HCT116 (cell line): ENCODE measurements at regions not wholly inside any gene's neighbourhood (a gene's known extent, or its start where the extent isn't known, plus 50 kb on each side); places are given as distances from the start of the nearest gene placed in this dataset.

Experiments used
- ATAC-seq: fragments of 200-7000 bp; cut with Tn5 transposase; 2 replicates; pipeline ENCODE4 v1.9.1; 2020; ENCODE audit warnings: mild to moderate bottlenecking, moderate library complexity
- BruUV-seq: library from RNA; stranded (reverse); fragments of 400-500 nt; replicated peaks from 2 replicates; lab custom pipeline; 2021; lab: Mats Ljungman, UMichigan
- CTCF ChIA-PET: fragments of 300-600 bp; sonication (Branson Sonifier 250); formaldehyde crosslinking; loops from one replicate; lab custom pipeline; 2021; ENCODE audit warnings: antibody characterized with exemption; lab: Charles Lee
- POLR2A ChIA-PET: fragments of 300-600, 350-600 bp; sonication (Branson Sonifier 250); formaldehyde crosslinking; loops from one replicate; lab custom pipeline; 2021; ENCODE audit warnings: antibody characterized with exemption; lab: Charles Lee
- RAD21 ChIA-PET, 2 experiments: fragments of 300-600 bp; sonication (Branson Sonifier 250); formaldehyde crosslinking; loops; one replicate each; lab custom pipeline; 2023; ENCODE audit warnings: low total read pairs in 2 of 2; ENCODE audit not compliant: uncharacterized antibody in 2 of 2, unreplicated experiment in 2 of 2, low non-redundant PET in 1 of 2; lab: Charles Lee
- DNase-seq: peaks from one replicate; pipeline ENCODE4 v3.0.0-alpha.2; 2010; ENCODE audit warnings: low read depth, low spot score
- H2AFZ ChIP-seq: fragments of 200-600 bp; shearing (Covaris generic), sonication (generic); 2 replicates; pipeline ENCODE4 v1.6.1; 2017; ENCODE audit warnings: low read depth, mixed run types, mixed read lengths, antibody characterized with exemption, low read length; ENCODE audit not compliant: poor library complexity, severe bottlenecking
- H3K27ac ChIP-seq: 2 replicates; pipeline ENCODE4 v1.5.1; 2012; ENCODE audit warnings: low read depth, low read length
- H3K27me3 ChIP-seq: fragments of 200-600 bp; sonication (generic); 2 replicates; pipeline ENCODE4 v1.6.1; 2016; ENCODE audit warnings: mixed run types, low read length, mixed read lengths; ENCODE audit not compliant: insufficient read depth
- H3K36me3 ChIP-seq, 2 experiments: fragments of 200-500 bp in 1 of 2; fragments of 200-600 bp in 1 of 2; sonication (Bioruptor generic) in 1 of 2; sonication (generic) in 1 of 2; 2 replicates each; pipeline versions ENCODE4 v1.5.1 to v1.6.1; 2014 to 2016; ENCODE audit warnings: low read length in 2 of 2, inconsistent platforms in 1 of 2, mixed read lengths in 1 of 2, mixed run types in 1 of 2; ENCODE audit not compliant: insufficient read depth in 2 of 2, control insufficient read depth in 1 of 2
- H3K4me1 ChIP-seq, 2 experiments: fragments of 200-600 bp in 1 of 2; sonication (generic) in 1 of 2; 2 replicates each; pipeline versions ENCODE4 v1.5.1 to v1.6.1; 2012 to 2017; ENCODE audit warnings: low read length in 2 of 2, inconsistent platforms in 1 of 2, mild to moderate bottlenecking in 1 of 2, mixed read lengths in 1 of 2, mixed run types in 1 of 2, moderate library complexity in 1 of 2; ENCODE audit not compliant: insufficient read depth in 2 of 2, control insufficient read depth in 1 of 2
- H3K4me2 ChIP-seq: fragments of 200-600 bp; sonication (generic); 2 replicates; pipeline ENCODE4 v1.6.1; 2017; ENCODE audit warnings: mixed run types, low read length, mixed read lengths
- H3K4me3 ChIP-seq, 2 experiments: fragments of 200-600 bp in 1 of 2; sonication (generic) in 1 of 2; replicated peaks in 1 of 2; 2 replicates each; pipeline ENCODE4 v1.5.1; 2011 to 2016; ENCODE audit warnings: low read length in 2 of 2, control low read depth in 1 of 2, low read depth in 1 of 2, mild to moderate bottlenecking in 1 of 2, mixed read lengths in 1 of 2, mixed run types in 1 of 2
- H3K79me2 ChIP-seq: fragments of 200-600 bp; sonication (generic); 2 replicates; pipeline ENCODE4 v1.6.1; 2017; ENCODE audit warnings: mild to moderate bottlenecking, mixed run types, low read length, moderate library complexity, mixed read lengths; ENCODE audit not compliant: insufficient read depth
- H3K9ac ChIP-seq: fragments of 200-600 bp; sonication (generic); 2 replicates; pipeline ENCODE4 v1.6.1; 2016; ENCODE audit warnings: low read length, mixed read lengths
- H3K9me2 ChIP-seq: fragments of 200-600 bp; sonication (generic), shearing (Covaris generic); 2 replicates; pipeline ENCODE4 v1.6.1; 2017; ENCODE audit warnings: mixed run types, mild to moderate bottlenecking, moderate library complexity; ENCODE audit not compliant: insufficient read depth
- H3K9me3 ChIP-seq, 2 experiments: fragments of 200-500 bp in 1 of 2; fragments of 200-600 bp in 1 of 2; sonication (Bioruptor generic) in 1 of 2; sonication (generic) in 1 of 2; 2 replicates each; pipeline ENCODE4 v1.6.1; 2014 to 2017; ENCODE audit warnings: low read length in 2 of 2, mixed read lengths in 2 of 2, inconsistent platforms in 1 of 2, low read depth in 1 of 2, mild to moderate bottlenecking in 1 of 2, mixed run types in 1 of 2, moderate library complexity in 1 of 2; ENCODE audit not compliant: control insufficient read depth in 1 of 2, insufficient read depth in 1 of 2
- H4K20me1 ChIP-seq: fragments of 200-600 bp; sonication (generic), shearing (Covaris generic); 2 replicates; pipeline ENCODE4 v1.6.1; 2017; ENCODE audit warnings: mixed run types, mild to moderate bottlenecking, moderate library complexity; ENCODE audit not compliant: insufficient read depth
- ATF3 ChIP-seq: IDR thresholded peaks from 2 replicates; pipeline ENCODE4 v1.6.1; 2012
- CEBPB ChIP-seq: IDR thresholded peaks from 2 replicates; pipeline ENCODE4 v1.6.1; 2012; ENCODE audit warnings: low read depth
- ELF1 ChIP-seq: IDR thresholded peaks from 2 replicates; pipeline ENCODE4 v1.6.1; 2012; ENCODE audit warnings: low read depth, borderline replicate concordance
- EZH2 ChIP-seq: fragments of 200-600 bp; sonication (generic); IDR thresholded peaks from 2 replicates; pipeline ENCODE4 v1.6.1; 2017; ENCODE audit warnings: antibody characterized with exemption, mixed run types
- FOSL1 ChIP-seq: IDR thresholded peaks from 2 replicates; pipeline ENCODE4 v1.6.1; 2012; ENCODE audit warnings: low read depth
- POLR2A ChIP-seq: IDR thresholded peaks from 2 replicates; pipeline ENCODE4 v1.7.0; 2011; ENCODE audit warnings: borderline replicate concordance; ENCODE audit not compliant: insufficient read depth, insufficient read length; ENCODE audit errors: extremely low read depth
- POLR2AphosphoS5 ChIP-seq: IDR thresholded peaks from 2 replicates; pipeline ENCODE4 v1.6.1; 2011; ENCODE audit warnings: mild to moderate bottlenecking, low read depth, low read length, moderate library complexity
- SP1 ChIP-seq: IDR thresholded peaks from 2 replicates; pipeline ENCODE4 v1.6.1; 2012; ENCODE audit warnings: low read depth
- YY1 ChIP-seq: IDR thresholded peaks from 2 replicates; pipeline ENCODE4 v1.6.1; 2011; ENCODE audit warnings: low read length, low read depth, moderate library complexity, mild to moderate bottlenecking; ENCODE audit not compliant: insufficient replicate concordance; ENCODE audit errors: extremely low read depth
- ZBTB33 ChIP-seq: IDR thresholded peaks from 2 replicates; pipeline ENCODE4 v1.6.1; 2011; ENCODE audit warnings: mild to moderate bottlenecking, low read length, moderate library complexity; ENCODE audit not compliant: insufficient replicate concordance; ENCODE audit errors: extremely low read depth
- ZFX ChIP-seq: fragments of 450-650 bp; IDR thresholded peaks from 2 replicates; pipeline ENCODE4 v1.6.1; 2017
- intact Hi-C: fragments of 100-400 bp; cut with micrococcal nuclease; formaldehyde crosslinking; loops from 2 replicates; pipeline ENCODE4 v1.10.0; 2022

GRCh38 chr7:52479990-52480389 lies 555.4 kb upstream of the POM121L12 start:
- ChIA-PET RAD21 (no interaction called here), CTCF (no interaction called here), POLR2A (no interaction called here)
- Histone ChIP-seq H3K79me2 (no peaks in the 10 kb centered on the region), H3K4me2 (no peak overlapping the region), H2AFZ (no peak overlapping the region), H3K9me3 (peaks cover 7 to 13% of the 10 kb centered on the region in 2 experiments; a peak in 3 of 4 replicates), H3K36me3 (no peaks in the 10 kb centered on the region), H3K9ac (no peak overlapping the region), H3K4me3 (no peak overlapping the region), H3K9me2 (no peaks in the 10 kb centered on the region), H3K27me3 (no peaks in the 10 kb centered on the region), H3K27ac (no peak overlapping the region), H4K20me1 (no peaks in the 10 kb centered on the region), H3K4me1 (no peaks in the 10 kb centered on the region)
- no peak for ATAC-seq
- intact Hi-C loops, result no loop called here
- DNase-seq, result no peak
- no TSS peak for BruUV-seq
- TF ChIP-seq ZFX (no peak), EZH2 (no peak), POLR2A (no peak), CEBPB (no peak), ZBTB33 (no peak), ATF3 (no peak), ELF1 (no peak), YY1 (no peak), POLR2AphosphoS5 (no peak), FOSL1 (no peak), SP1 (no peak)
- TF ChIP-seq, all 23 proteins: peak for 0
